ENCODE measurements at regions not wholly inside any gene's neighbourhood (a gene's known extent, or its start where the extent isn't known, plus 50 kb on each side); places are given as distances from the start of the nearest gene placed in this dataset.

GRCh38 chr16:85344502-85345128 is 232.3 kb upstream of the CIBAR2 start:
- DNase-seq (ENCODE audit: low read depth), result no peak

- DNase-seq (ENCODE audit: low read depth), result no peak
Measured at GRCh38 chr16:85345129-85345639, 232.9 kb upstream of the CIBAR2 start.

GRCh38 chr16:85346404-85347212 is 234.3 kb upstream of the CIBAR2 start:
- DNase-seq (ENCODE audit: low read depth), result no peak

GRCh38 chr16:85347213-85347591 is 234.9 kb upstream of the CIBAR2 start:
- DNase-seq (ENCODE audit: low read depth), result no peak

GRCh38 chr16:85348065-85348840 is 236.0 kb upstream of the CIBAR2 start:
- DNase-seq (ENCODE audit: low read depth), result no peak

- no peak for DNase-seq (ENCODE audit: low read depth)
Measured at GRCh38 chr16:85348911-85349334, 236.7 kb upstream of the CIBAR2 start.

GRCh38 chr16:85349365-85350145 is 237.3 kb upstream of the CIBAR2 start:
- DNase-seq (ENCODE audit: low read depth), result no peak

- DNase-seq (ENCODE audit: low read depth), result no peak
Measured at GRCh38 chr16:85350146-85350728, 238.0 kb upstream of the CIBAR2 start.

GRCh38 chr16:85350973-85351372 is 238.7 kb upstream of the CIBAR2 start:
- DNase-seq (ENCODE audit: low read depth), result peak; percentile 32

- DNase-seq (ENCODE audit: low read depth), result no peak
Measured at GRCh38 chr16:85353013-85353412, 240.7 kb upstream of the CIBAR2 start.

- DNase-seq (ENCODE audit: low read depth), result no peak
Measured at GRCh38 chr16:85353839-85354685, 241.8 kb upstream of the CIBAR2 start.

GRCh38 chr16:85354686-85355514 is 242.6 kb upstream of the CIBAR2 start:
- DNase-seq (ENCODE audit: low read depth), result no peak

GRCh38 chr16:85355515-85355837 is 243.2 kb upstream of the CIBAR2 start:
- DNase-seq (ENCODE audit: low read depth), result no peak

GRCh38 chr16:85356157-85356556 is 243.9 kb upstream of the CIBAR2 start:
- DNase-seq (ENCODE audit: low read depth), result no peak

GRCh38 chr16:85357323-85357722 is 245.1 kb upstream of the CIBAR2 start:
- DNase-seq (ENCODE audit: low read depth), result no peak

GRCh38 chr16:85357924-85358505 is 245.7 kb upstream of the CIBAR2 start:
- no peak for DNase-seq (ENCODE audit: low read depth)

- no peak for DNase-seq (ENCODE audit: low read depth)
Measured at GRCh38 chr16:85358704-85359146, 246.5 kb upstream of the CIBAR2 start.

- no peak for DNase-seq (ENCODE audit: low read depth)
Measured at GRCh38 chr16:85359147-85359822, 247.0 kb upstream of the CIBAR2 start.
